ENCODE measurements at regions not wholly inside any gene's neighbourhood (a gene's known extent, or its start where the extent isn't known, plus 50 kb on each side); places are given as distances from the start of the nearest gene placed in this dataset.

GRCh38 chr2:16718576-16719484, 53.2 kb upstream of the CYRIA start:
- no peak for DNase-seq

DNA sequence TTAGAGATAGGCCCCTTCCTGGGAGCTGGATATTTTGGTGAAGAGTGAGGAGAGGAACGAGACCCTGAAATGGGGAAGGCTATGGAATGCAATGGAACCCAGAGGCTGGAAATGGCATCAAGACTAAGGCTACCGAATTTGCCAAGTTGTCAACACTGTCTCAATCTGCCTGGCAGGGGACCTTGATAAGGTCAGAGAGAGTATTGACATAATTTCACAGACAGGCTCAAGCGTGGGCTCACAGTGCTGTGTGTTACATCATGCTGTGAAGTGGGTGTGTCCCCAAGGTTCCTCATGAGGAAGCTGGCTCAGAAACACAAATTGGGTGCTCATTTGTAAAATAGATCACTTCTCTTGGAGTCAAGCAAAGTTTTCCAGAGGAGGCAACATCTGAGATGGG, 51.8 kb upstream of the CYRIA start:
- no peak for DNase-seq

DNA sequence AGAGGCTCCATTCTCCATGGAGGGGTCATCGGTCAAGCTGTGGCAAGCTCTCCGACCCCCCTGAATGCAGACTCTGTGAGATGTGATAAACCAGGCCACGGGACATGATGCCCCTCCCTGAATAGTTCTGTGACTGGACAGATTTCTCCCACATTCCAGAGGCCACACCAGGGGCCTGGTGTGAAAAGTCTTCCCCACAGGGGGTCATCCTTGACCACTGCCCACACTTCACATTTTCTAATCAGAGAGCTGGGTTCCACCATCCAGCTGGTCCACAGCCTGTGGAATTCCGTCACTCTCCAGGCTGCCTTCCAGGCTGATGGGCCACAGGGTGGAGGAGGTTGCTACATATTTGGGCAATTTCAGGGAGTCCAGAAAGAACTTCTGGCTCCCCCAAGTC, 51.3 kb upstream of the CYRIA start:
- no peak for DNase-seq

DNA sequence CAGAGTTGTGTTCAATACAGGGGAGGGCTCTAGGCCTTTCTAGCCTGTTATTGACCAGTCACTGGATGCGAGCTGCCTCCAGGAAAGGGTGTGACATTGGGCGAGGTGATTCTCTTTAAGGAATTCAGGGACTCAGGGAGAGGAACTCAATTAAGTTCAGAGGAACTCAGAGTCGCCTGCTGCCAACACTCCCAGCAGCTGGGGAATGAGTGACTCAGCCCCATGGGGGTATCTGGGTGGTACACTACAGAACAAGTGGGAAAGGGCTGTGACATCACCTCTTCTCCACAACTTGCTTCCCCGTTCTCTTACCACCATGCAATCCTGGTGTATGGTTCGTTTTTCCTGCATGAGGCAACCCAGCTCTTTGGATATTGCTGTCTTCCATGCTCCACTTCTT, 50.4 kb upstream of the CYRIA start:
- no peak for DNase-seq
